NCI-H1417 treated with DMSO at 0.1 percent for 48 hours (cell line): ENCODE measurements at regions not wholly inside any gene's neighbourhood (a gene's known extent, or its start where the extent isn't known, plus 50 kb on each side); places are given as distances from the start of the nearest gene placed in this dataset.

Source experiments
- DNase-seq: peaks from one replicate; lab custom pipeline; 2025; lab: John Stamatoyannopoulos, UW

GRCh38 chr2:221818616-221819320 lies 246.7 kb upstream of the EPHA4 start:
- peak; percentile 7 for DNase-seq

GRCh38 chr2:221817878-221818277 lies 245.8 kb upstream of the EPHA4 start:
- DNase-seq = no peak

GRCh38 chr2:221817052-221817451 lies 244.9 kb upstream of the EPHA4 start:
- DNase-seq = no peak

GRCh38 chr2:221816566-221816965 lies 244.5 kb upstream of the EPHA4 start:
- DNase-seq = no peak

GRCh38 chr2:221810650-221811049 lies 238.5 kb upstream of the EPHA4 start:
- no peak for DNase-seq

- DNase-seq = no peak
Measured at GRCh38 chr2:221810245-221810644, 238.1 kb upstream of the EPHA4 start.

GRCh38 chr2:221808488-221808887 lies 236.4 kb upstream of the EPHA4 start:
- no peak for DNase-seq

GRCh38 chr2:221807706-221808105 lies 235.6 kb upstream of the EPHA4 start:
- no peak for DNase-seq

GRCh38 chr2:221802089-221802488 lies 230.0 kb upstream of the EPHA4 start:
- no peak for DNase-seq

GRCh38 chr2:221792971-221793521 lies 220.9 kb upstream of the EPHA4 start:
- no peak for DNase-seq

GRCh38 chr2:221791844-221792243 lies 219.7 kb upstream of the EPHA4 start:
- no peak for DNase-seq

GRCh38 chr2:221787561-221787960 lies 215.5 kb upstream of the EPHA4 start:
- no peak for DNase-seq

- no peak for DNase-seq
Measured at GRCh38 chr2:221786297-221786926, 214.3 kb upstream of the EPHA4 start.

GRCh38 chr2:221780281-221780688 lies 208.2 kb upstream of the EPHA4 start:
- DNase-seq = no peak

GRCh38 chr2:221779614-221780067 lies 207.5 kb upstream of the EPHA4 start:
- no peak for DNase-seq

- no peak for DNase-seq
Measured at GRCh38 chr2:221778025-221778424, 205.9 kb upstream of the EPHA4 start.

- no peak for DNase-seq
Measured at GRCh38 chr2:221777119-221777518, 205.0 kb upstream of the EPHA4 start.

- DNase-seq = no peak
Measured at GRCh38 chr2:221775096-221775495, 203.0 kb upstream of the EPHA4 start.

GRCh38 chr2:221774136-221774535 lies 202.0 kb upstream of the EPHA4 start:
- no peak for DNase-seq

- no peak for DNase-seq
Measured at GRCh38 chr2:221771297-221771696, 199.2 kb upstream of the EPHA4 start.

GRCh38 chr2:221767106-221768012 lies 195.3 kb upstream of the EPHA4 start:
- DNase-seq = no peak

GRCh38 chr2:221762496-221762895 lies 190.4 kb upstream of the EPHA4 start:
- no peak for DNase-seq
